MV-4-11 (cell line): ENCODE measurements at regions not wholly inside any gene's neighbourhood (a gene's known extent, or its start where the extent isn't known, plus 50 kb on each side); places are given as distances from the start of the nearest gene placed in this dataset.

Experiments used
- DNase-seq: peaks from one replicate; lab custom pipeline; 2025; lab: John Stamatoyannopoulos, UW

DNA sequence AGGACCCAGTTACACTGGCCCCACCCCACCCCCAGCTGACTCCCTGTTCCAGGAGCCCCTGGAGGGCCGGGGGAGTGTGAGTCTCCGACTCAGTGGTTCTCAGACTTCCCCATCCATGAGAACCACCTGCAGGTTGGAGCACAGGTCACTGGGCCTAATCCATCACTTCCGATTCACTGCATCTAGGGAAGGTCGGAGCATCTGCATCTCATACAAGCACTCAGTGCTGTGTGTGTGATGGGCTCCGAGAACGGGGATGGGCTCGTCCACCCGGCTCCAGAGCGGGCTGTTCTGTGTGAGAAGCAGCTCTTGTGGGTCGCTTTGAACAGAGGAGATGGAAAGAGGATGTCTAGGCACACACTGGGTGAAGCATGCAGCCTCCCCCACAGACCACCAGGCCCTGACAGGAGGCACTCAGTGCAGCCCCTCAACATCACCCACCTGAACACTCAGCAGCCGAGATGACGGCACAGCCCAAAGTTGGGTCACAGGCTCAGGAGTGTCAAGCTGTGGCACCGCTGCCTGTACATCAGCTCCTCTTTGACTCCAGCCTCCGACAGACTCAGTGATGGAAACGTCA lies 541.4 kb downstream of the BRD1 start:
- no peak for DNase-seq

DNA sequence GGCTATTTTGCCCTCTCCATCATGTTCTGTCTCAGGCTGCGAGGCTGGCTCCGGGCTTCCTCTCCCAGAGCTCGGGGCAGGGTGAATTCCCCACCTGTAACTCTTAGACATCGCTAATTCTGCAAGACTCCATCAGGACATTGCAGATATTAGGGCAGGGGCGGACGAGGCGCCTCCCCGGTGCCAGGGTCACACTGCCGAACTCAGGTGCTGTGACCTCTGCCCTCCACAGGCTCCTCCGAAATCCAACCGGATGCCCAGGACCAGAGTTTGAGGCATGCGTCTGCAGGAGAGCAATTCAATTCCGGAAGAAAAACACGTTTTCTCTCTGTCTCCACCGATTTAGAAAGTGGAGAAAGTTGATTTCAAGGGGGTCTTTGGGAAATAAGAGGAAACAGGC lies 542.7 kb downstream of the BRD1 start:
- no peak for DNase-seq

DNA sequence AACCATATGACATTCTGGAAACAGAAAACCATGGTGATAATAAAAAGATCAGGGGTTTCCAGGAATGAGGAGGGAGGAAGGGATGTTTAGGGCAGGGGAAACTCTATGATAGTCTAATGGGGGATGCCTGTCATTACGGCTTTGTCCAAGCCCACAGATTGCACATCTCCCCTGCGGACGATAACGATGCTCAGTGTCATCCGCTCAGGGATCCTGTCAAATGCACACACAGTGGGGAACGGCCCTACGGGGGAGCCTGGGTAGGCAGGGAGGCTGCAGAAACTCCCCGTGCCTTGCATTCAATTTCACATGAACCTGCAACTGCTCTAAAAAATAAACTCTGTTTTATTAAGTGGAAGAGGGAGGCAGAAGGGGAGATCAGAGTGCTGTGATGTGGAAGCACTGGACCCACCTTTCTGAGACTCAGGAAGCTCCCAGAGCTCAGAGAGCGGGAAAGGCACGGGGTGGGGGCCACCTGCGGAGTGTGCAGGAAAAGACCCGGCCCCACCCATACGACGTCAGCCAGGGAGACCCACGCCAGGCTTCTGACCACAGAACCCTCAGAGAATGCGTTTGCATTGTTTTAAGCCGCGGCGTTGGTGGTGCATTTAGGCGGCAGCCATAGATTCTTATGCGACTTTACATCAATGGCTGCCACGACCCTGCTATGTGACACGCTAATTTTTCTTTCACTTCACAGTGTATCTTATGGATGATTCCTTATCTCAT lies 543.5 kb downstream of the BRD1 start:
- no peak for DNase-seq

DNA sequence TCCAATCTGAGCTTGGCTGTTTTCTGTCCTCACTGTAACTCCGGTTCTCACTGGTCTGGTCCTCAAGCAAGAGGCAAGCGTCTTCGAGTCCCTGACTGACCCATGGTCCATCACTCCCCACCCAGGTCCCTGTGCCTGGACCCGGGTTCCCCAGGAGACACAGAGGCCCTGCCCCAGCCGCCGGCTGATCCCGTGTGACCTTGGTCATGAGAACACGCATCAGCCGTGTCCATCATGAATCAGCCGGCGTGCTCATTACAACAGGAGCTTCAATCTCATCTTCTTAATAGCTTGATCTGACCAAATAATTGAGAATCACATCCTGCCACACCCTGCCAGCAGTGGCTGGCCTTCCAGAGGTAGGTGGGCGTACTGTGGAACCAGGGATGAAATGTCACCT lies 545.1 kb downstream of the BRD1 start:
- no peak for DNase-seq

DNA sequence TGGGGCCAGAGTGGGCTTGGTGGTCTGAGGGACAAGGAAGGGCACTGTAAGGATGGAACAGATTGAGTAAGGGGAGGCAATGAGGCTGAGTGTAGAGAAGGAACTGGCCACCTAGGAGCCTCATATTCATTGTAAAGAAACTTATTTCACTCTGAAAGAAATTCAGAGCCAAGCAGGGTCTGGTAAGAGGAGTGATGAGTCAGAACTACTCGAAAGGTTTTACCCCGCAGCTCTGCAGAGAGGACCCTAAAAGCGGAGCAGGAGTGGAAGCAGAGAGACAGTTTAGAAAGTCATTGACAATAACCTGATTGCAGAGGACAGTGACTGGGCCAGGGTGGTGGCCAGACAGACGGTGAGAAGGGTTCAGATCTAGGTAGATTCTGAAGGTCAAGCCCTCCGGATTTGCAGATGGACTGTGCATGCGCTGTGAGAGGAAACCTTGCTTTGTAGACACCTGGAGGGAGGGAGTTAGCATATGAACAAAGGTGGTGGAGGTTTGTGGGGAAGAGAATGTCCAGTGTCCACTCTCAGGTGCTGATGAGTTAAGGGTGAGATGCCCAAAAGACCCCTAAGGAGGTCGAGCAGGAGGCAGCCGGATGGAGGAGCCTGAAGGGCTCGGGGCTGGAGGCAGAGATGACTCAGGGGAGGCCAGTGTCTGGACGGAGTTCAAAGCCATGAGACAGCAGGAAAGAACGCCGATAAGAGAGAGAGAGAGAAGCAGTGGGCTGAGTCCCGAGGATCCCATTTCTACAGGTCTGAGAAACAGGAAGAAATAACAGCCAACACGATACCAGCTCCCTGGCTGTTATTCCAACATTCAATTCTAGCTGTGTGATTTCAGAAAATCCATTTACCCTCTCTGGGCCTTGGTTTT lies 546.0 kb downstream of the BRD1 start:
- DNase-seq = no peak

DNA sequence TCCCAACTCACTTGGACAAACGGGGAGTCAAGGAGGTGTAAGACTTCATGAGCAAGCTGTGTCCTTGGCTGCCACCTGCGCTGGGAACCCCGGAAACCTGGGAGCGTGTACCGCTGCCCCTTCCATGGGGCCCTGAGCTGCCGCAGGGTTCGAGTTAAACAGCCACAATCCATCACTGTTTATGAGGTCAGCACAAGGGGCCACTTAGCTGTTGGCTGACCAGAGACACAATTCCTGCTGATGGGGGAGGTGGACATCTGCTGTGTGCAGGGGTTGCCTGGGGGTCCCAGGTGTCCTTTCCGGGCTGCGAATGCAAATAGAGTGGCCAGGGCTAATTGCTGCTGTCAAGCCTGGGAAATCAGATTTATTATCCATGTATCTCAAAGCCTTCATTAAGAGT lies 549.3 kb downstream of the BRD1 start:
- no peak for DNase-seq

DNA sequence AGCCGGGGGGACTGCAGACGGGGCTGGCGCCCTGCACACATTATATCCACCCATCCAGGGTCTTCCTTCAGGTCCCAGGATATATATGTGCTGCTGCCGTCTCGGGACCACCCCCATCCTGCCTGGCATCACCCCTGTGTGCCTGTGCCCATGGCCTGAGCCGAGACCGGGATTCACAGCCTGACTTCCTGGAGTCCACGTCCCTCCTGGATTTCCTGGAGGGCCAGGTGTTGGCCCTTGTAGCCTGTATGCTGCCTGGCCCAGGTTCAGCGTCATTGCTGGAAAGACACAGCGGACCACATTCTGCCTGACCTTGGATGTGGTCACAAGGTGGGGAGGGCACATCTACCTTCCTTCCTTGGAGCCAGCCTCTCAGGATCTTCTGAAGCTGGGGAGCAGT lies 551.1 kb downstream of the BRD1 start:
- no peak for DNase-seq

DNA sequence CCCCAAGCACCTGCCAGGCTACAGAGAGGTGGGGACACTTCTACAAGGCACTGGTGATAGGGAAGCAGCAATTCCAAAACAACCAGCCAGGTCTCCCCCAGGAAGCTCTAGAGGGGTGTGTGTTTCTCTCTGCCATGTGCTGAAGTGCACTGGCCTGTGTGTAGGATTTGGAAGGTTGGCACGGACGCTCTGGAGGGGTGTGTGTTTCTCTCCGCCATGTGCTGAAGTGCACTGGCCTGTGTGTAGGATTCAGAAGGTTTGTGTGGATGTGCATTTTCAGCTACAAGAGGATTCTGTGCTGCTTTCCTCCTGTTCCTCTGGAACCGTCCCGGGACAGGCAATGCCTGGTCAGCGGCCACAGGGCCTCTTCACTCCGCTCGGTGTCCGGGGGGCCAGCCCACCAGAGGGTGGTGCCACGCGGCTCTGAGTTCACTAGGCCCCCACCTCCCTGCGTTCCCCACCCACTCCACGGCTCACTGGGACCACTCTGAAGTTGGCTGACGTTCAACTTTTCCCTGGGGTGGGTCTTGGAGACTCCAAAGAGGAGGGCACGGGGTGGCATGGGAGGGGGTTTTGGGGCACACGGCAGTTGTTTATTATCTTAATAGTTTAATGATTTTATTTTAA lies 552.8 kb downstream of the BRD1 start:
- no peak for DNase-seq

DNA sequence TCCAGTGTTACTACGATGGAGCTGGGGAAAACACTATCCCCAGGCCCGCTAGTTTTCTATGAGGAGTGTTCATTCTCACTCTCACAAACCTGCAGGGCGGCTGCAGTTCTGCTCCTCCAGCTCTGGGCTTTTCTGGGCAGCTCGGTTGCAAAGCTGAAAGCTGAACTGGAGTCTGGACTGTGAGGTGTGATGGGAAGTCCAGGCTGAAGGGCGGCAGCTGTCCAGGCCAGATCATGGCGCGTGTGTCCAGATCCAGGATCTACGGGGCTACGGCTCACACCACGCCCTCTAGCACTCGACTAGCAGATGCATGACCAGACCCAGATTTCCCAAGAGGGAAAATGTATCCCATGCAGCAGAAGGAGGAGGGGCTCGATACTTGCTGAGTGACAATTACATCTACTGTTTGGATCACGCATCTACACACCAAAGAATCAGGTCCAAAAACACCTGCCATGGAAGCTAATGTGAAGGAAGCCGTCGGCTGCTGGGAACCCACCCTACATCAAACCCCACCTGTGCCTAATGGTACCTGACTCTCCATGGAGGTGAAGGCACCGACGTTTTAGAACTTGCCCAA lies 555.0 kb downstream of the BRD1 start:
- no peak for DNase-seq

DNA sequence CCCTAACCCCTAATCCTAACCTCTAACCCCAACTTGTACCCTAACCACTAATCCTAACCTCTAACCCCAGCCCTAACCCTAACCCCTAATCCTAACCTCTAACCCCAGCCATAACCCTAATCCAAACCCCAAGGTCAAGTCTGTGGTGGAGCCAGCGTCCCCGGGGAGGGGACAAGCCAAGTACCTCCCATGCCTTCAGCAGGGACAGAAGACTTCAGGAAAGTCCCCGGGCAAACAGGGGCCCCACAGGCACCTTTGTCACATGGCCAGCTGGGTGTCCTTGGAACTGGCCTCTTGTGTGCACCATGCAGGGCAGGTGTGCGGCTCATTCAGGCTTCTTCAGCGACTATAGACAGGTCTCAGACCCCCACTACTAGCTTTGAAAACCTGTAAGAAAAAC lies 555.8 kb downstream of the BRD1 start:
- no peak for DNase-seq

DNA sequence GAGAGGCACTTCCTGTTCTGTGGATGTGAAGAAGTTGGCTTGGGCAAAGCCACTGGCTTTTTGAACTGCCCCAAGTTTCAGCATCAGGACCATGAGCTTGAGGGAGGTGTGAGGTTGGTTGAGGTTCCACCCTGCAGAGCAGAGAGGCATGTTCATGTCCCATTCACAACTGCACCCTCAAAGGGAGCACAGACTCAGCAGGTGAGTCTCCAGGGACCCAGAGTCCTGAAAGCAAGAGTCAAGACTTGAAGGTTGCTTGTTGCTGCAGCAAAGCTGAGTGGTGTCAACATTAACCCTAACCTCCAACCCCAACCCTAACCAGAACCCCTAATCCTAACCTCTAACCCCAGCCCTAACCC lies 556.3 kb downstream of the BRD1 start:
- no peak for DNase-seq

DNA sequence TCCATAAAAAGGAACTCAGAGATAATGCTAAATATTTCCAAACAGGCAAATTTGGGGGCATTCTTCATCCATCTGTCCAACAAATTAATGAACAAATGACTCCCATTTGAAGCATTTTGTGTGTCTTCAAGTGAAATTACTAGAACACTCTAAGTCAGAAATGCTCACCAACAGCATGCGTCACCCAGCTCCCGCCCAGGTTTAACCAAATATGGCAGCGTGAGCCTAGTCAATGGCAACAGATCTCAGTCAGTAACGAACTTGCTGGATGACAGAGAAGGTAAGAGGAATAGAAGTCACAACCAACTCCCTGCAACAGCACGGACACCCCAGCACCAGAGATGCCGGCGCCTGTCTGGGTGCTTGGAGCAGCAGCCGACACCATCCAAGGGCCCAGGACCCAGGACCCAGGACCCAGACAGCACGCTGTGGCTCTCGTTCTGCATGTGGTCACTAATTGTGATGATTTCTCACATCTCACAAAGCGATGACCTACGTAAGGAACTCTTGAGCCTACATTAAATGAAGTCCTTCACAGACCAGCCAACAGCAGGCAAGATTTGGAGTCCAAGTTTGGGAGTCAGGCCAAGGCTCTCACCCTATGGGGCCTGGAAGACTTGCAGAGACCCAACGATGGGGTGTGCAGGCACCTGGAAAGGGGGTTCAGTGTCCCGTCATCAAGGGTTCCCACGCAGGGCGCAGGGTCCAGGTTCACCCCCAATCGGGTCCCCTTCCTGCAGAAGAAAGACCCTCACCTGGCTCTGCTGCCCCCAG lies 556.9 kb downstream of the BRD1 start:
- no peak for DNase-seq

DNA sequence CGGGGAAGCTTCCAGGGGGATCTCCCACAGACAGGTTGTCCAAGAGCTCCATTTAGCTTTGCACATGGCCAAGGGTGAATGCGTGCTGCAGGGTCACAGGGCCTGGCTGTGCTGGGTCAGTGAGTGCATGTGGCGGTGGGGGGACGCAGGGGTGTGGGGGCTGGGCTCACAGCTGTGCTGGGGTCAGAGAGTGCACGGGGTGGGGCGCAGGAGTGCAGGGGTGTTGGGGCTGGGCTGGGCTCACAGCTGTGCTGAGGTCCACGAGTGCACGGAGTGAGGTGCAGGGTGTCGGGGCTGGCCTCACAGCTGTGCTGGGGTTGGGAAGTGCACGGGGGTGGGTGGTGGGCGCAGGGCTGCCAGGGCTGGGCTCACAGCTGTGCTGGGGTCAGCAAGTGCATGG lies 557.7 kb downstream of the BRD1 start:
- DNase-seq = no peak

DNA sequence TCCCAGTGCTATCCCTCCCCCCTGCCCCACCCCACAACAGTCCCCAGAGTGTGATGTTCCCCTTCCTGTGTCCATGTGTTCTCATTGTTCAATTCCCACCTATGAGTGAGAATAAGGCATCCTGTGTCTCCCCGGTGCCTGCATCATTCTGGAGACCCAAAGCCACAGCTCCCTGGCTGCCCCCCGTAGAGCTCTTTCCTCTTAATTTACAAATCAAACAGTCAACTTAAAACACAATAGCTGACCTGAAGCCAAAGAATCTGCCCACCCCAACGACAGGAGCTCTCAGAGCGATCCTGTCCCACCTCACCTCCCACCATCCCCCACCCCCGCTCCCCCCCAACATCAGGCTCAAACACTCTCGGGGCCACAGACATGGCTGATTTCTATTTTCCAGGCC lies 558.3 kb downstream of the BRD1 start:
- no peak for DNase-seq

DNA sequence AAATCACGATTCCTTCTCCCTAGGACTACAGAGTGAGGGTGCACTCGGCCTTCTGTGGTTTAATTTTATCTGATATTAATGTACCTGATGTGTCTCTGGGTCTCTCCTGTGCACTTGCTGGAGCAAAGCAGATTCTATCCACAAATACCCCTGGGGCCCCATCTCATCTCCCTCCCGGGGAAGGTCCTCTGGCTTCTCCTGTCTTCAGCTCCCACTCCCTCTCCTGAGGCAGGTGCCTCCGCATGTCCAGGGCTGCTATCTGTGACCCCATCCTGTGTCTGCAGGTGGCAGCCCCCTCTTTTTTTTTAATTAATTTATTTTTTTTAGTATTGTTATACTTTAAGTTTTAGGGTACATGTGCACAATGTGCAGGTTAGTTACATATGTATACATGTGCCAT lies 558.7 kb downstream of the BRD1 start:
- no peak for DNase-seq

DNA sequence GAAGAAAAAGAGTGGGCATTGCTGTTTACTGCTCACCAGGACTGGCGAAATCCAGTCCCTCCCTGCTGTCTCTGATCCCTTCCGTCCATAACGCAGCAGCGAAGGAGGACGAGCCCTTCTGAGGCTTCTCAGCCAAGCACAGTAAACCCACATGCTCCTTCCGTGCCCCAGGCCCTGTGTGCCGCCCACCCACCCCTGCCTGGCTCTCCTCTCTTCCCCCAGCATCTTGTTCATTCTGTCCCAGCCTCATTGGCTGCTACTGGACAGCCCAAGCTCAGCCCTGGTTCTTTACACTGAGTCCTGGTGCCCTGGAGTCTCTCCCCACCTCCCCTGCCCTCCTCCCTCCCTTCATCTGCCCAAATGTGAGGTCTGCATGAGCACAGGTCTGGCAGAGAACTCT lies 559.7 kb downstream of the BRD1 start:
- no peak for DNase-seq

DNA sequence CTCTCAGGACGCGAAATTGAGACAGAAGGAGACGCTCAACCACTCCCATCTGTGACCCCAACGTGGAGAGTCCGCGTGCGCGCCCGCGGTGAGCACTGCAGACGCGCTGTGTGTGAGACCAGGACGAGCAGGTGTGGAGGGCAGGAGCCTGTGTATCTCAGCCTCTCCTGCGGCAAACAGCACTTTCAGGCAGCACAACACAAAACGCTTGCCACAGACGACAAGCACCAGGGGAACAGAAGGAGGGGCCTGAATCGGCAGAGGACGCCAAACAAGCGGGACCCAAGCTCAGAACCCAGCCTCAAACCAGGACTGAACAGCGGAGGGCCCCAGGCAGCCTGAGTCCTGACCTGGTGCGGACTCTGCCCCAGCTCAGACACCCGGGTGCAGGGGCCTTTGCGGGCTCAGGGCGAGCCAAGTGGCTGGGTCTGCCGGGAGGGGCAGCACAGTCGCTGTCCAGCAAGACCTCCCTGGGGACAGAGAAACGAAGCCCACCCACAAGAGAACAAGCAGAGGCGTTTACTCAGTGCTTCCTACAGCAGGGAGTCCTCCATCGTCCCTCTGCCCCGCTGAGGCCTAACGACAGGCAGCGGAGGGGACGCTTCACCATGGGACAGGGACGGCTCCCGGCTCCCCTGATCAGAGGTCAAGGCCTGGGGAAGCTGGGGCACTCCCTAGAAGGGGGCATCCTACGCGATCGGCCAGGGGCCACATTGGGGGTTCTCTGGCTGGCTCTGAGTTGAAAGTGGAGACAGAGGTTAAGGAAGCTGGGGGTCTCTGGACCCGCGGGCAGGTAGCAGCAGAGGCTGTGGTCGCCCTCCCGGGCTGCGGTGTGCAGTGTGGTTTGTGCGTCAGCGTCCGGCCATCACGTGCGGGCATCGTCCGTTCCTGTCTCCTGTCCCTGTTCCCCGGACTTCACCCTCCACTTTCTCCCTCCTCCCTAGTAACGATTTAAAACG lies 560.8 kb downstream of the BRD1 start:
- no peak for DNase-seq

DNA sequence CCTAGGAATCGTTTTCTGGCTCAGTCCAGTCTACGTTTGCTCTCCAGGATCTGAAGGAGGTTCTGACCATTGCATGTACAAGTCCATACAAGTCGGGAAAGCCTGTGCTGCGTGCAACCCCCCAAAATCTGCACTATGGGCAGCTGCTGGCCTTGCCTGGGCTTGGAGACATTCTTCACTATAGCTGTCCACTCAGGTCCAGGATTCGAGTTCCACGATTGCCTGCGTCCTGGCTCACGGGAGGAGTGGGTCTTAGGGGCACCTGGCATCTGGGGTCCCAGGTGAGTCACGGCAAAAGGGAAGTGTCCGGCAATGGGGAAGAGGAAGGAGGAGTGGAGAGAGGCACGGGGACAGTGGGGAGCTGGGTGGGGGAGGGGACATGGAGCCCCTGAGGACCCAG lies 563.0 kb downstream of the BRD1 start:
- no peak for DNase-seq

DNA sequence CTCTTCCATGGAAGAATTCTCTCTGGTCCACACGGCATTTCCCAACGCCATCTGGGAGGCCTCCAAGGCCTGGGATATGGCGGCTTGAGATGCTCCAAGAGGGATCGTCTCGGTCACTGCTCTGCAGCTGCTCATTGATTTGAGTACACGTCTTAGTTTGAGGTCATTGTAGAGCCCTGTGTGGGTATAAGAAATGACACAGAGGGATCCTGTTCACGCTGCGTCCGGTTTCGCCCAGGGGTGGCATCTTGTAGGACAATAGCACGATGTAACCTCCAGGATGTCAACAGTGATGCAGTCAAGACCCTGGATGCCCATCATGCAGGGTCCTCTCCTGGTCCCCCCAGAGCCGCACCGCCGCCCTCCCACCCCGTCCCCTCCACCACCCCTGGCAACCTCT lies 564.6 kb downstream of the BRD1 start:
- DNase-seq = no peak

DNA sequence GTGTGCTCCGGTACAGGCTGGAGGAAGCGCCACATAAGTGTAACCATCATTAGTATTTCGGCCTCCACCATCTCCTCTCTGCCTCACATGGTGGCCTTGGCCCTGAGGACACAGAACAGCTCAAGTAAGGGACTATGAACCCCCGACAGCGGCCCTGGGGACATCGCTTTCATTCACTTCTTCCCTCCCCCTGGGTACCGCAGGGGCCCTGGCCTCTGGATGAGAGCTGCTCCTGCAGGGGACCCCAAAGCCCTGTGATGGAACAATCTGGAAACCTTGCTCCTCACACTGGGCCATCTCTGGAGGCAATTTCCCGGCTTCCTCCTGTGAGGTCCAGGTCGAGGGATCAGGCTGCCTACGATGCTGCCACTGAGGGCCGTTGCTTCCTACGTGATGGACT lies 565.5 kb downstream of the BRD1 start:
- no peak for DNase-seq

DNA sequence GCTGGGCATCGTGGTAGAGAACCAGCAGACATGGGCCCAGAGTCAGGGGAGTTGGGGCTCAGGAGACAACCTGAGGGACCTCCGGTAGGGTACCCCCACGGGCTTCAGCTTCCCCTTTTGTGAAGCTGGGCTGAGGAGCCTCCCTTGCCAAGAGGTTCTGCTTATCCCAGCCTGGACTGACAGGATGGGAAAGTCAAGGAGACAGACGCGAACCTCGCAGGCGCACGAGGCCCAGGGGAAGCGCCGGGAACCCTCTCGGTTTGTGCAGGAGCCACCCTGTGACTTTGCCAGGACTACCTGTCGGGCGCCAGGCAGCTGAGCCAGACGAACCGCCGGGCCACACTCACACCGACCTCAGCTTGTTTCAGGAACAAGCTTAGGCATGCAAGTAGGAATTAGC lies 566.1 kb downstream of the BRD1 start:
- DNase-seq = no peak
